Prostate gland (tissue), 2 donors: ENCODE measurements at regions not wholly inside any gene's neighbourhood (a gene's known extent, or its start where the extent isn't known, plus 50 kb on each side); places are given as distances from the start of the nearest gene placed in this dataset.

Source experiments
- DNase-seq: peaks from one replicate; pipeline ENCODE4 v3.0.0-alpha.2; 2019; ENCODE audit warnings: low spot score
- H3K27ac ChIP-seq, 2 donors: fragments of 200-600 bp; sonication (generic); 2 replicates each; pipeline ENCODE4 v1.5.1; 2017 to 2019
- H3K27me3 ChIP-seq: fragments of 200-600 bp; sonication (generic); replicated peaks from 2 replicates; pipeline ENCODE4 v1.5.1; 2019; ENCODE audit not compliant: insufficient read depth
- H3K36me3 ChIP-seq, 2 donors: fragments of 200-600 bp; sonication (generic); 1 replicate in 1 of 2; 2 replicates in 1 of 2; pipeline versions ENCODE4 v1.5.1 to v1.8.1; 2017 to 2019
- H3K4me1 ChIP-seq: fragments of 200-600 bp; sonication (generic); replicated peaks from 2 replicates; pipeline ENCODE4 v1.5.1; 2019
- H3K4me3 ChIP-seq, 2 donors: fragments of 200-600 bp; sonication (generic); 2 replicates each; pipeline ENCODE4 v1.5.1; 2017 to 2019
- H3K9me3 ChIP-seq: fragments of 200-600 bp; sonication (generic); 2 replicates; pipeline ENCODE4 v1.5.1; 2017
- POLR2A ChIP-seq: fragments of 450-650 bp; IDR thresholded peaks from one replicate; pipeline ENCODE4 v1.6.1; 2016; ENCODE audit warnings: antibody characterized with exemption, mild to moderate bottlenecking
- POLR2AphosphoS5 ChIP-seq: sonication (generic); formaldehyde crosslinking; IDR thresholded peaks from one replicate; pipeline ENCODE4 v1.6.1; 2017; ENCODE audit warnings: antibody characterized with exemption
- WGBS: methylation state at CpG from one replicate; pipeline ENCODE4 v1.1.5; 2018; 5-methylcytosine and 5-hydroxymethylcytosine counted together
- intact Hi-C: fragments of 100-400 bp; cut with DNase I; formaldehyde crosslinking; loops from one replicate; pipeline ENCODE4 v1.14.2; 2022
- TF ChIP-seq, protein P1 (sequence below), 4 experiments: fragments of 200-600 bp in 2 of 4; fragments of 450-650 bp in 2 of 4; sonication (generic) in 2 of 4; IDR thresholded peaks; 1 replicate in 3 of 4; 2 replicates in 1 of 4; pipeline ENCODE4 v1.5.1; 2016 to 2019; ENCODE audit warnings: antibody characterized with exemption in 4 of 4, mild to moderate bottlenecking in 2 of 4, moderate library complexity in 2 of 4

GRCh38 chr12:38392554-38393144 is 76.1 kb downstream of the ALG10B start:
- no peak for TF ChIP-seq POLR2A
- no peak for TF ChIP-seq POLR2AphosphoS5
- TF ChIP-seq, protein P1, sequence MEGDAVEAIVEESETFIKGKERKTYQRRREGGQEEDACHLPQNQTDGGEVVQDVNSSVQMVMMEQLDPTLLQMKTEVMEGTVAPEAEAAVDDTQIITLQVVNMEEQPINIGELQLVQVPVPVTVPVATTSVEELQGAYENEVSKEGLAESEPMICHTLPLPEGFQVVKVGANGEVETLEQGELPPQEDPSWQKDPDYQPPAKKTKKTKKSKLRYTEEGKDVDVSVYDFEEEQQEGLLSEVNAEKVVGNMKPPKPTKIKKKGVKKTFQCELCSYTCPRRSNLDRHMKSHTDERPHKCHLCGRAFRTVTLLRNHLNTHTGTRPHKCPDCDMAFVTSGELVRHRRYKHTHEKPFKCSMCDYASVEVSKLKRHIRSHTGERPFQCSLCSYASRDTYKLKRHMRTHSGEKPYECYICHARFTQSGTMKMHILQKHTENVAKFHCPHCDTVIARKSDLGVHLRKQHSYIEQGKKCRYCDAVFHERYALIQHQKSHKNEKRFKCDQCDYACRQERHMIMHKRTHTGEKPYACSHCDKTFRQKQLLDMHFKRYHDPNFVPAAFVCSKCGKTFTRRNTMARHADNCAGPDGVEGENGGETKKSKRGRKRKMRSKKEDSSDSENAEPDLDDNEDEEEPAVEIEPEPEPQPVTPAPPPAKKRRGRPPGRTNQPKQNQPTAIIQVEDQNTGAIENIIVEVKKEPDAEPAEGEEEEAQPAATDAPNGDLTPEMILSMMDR (IDR thresholded peaks at IDR 0.05): no peak
- intact Hi-C loops: no loop called here
- no peak overlapping the region for H3K27ac ChIP-seq
- H3K4me1 ChIP-seq: no peaks in the 10 kb centered on the region
- no peak overlapping the region for H3K4me3 ChIP-seq
- DNase-seq: no peak
- 63% methylated on average over 5 of the region's 5 CpGs for WGBS
- no peaks in the 10 kb centered on the region for H3K27me3 ChIP-seq
- no peaks in the 10 kb centered on the region for H3K36me3 ChIP-seq
- H3K9me3 ChIP-seq: no peaks in the 10 kb centered on the region

GRCh38 chr12:38399711-38400206 is 83.2 kb downstream of the ALG10B start:
- WGBS: 72% methylated on average over 2 of the region's 2 CpGs
- TF ChIP-seq POLR2AphosphoS5 (no peak), POLR2A (no peak)
- intact Hi-C loops: no loop called here
- no peaks in the 10 kb centered on the region for H3K36me3 ChIP-seq
- no peaks in the 10 kb centered on the region for H3K27me3 ChIP-seq
- H3K9me3 ChIP-seq: no peaks in the 10 kb centered on the region
- no peak for DNase-seq
- H3K4me1 ChIP-seq: no peaks in the 10 kb centered on the region
- no peak overlapping the region for H3K4me3 ChIP-seq
- H3K27ac ChIP-seq: no peak overlapping the region

- intact Hi-C loops: no loop called here
- TF ChIP-seq, protein P1 (IDR thresholded peaks at IDR 0.05): no peak
- TF ChIP-seq POLR2AphosphoS5 (no peak), POLR2A (no peak)
Observed at GRCh38 chr12:38402811-38403210, 86.2 kb downstream of the ALG10B start.

DNA sequence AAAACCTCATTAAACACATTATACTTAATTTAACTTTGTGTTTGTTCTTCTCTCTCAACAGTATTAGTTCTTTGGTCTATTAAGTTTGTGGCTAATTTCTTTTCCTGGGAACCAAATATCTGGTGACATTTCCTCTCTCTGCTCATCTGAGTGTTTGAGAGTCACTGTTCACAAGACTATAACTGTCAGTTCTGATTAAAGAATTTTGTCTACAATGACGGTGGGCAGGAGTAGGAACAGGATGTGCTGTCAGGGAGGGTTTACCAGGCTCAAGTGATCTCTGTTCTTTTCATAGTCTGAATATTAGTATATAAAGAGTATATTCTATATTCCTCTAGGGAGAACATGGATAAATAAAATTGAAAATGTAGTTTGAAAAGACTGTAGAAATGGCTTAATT is 92.9 kb downstream of the ALG10B start:
- no peaks in the 10 kb centered on the region for H3K9me3 ChIP-seq
- WGBS: 0% methylated on average over 1 of the region's 1 CpG
- H3K4me1 ChIP-seq: no peaks in the 10 kb centered on the region
- no peak overlapping the region for H3K4me3 ChIP-seq
- no peak overlapping the region for H3K27ac ChIP-seq
- H3K27me3 ChIP-seq: no peaks in the 10 kb centered on the region
- H3K36me3 ChIP-seq: no peaks in the 10 kb centered on the region
- TF ChIP-seq POLR2A (no peak), POLR2AphosphoS5 (no peak)
- intact Hi-C loops: no loop called here
- DNase-seq: no peak

More at GRCh38 chr12:38402811-38403210, 86.2 kb downstream of the ALG10B start:
- DNase-seq: no peak
- Histone ChIP-seq H3K4me3 (no peak overlapping the region), H3K36me3 (no peaks in the 10 kb centered on the region), H3K27me3 (no peaks in the 10 kb centered on the region), H3K4me1 (no peaks in the 10 kb centered on the region), H3K27ac (no peak overlapping the region), H3K9me3 (no peaks in the 10 kb centered on the region)

DNA sequence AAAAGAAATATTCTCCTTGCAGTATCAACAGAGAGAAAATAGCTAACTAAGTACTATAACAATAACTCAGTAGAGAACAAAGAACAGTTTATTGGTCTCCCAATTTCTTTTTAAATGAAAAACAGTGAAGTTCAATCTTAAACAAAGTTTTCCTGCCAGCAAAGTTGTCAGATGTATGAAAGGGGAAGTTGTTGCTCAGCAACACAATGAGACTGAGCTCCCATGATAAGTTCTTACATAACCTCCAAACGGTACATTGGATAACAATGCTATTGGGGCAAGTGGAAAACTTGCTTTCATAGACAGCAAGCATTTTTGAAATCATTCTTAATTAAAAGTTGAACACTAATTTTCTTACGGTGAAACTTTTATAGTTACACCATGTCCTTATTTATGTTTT is 94.9 kb downstream of the ALG10B start:
- Histone ChIP-seq H3K36me3 (no peaks in the 10 kb centered on the region), H3K27ac (no peak overlapping the region), H3K4me3 (no peak overlapping the region), H3K4me1 (no peaks in the 10 kb centered on the region), H3K9me3 (no peaks in the 10 kb centered on the region), H3K27me3 (no peaks in the 10 kb centered on the region)
- WGBS: 44% methylated on average over 2 of the region's 2 CpGs
- no peak for DNase-seq
- intact Hi-C loops: no loop called here
- TF ChIP-seq, protein P1 (IDR thresholded peaks at IDR 0.05): no peak
- TF ChIP-seq POLR2AphosphoS5: no peak
- no peak for TF ChIP-seq POLR2A

- no peaks in the 10 kb centered on the region for H3K27me3 ChIP-seq
- no peaks in the 10 kb centered on the region for H3K4me1 ChIP-seq
- no peak overlapping the region for H3K27ac ChIP-seq
- no peak overlapping the region for H3K4me3 ChIP-seq
- no peaks in the 10 kb centered on the region for H3K36me3 ChIP-seq
- intact Hi-C loops: no loop called here
- no peak for DNase-seq
- TF ChIP-seq POLR2AphosphoS5: no peak
- TF ChIP-seq, protein P1 (IDR thresholded peaks at IDR 0.05): no peak
- no peak for TF ChIP-seq POLR2A
- no peaks in the 10 kb centered on the region for H3K9me3 ChIP-seq
Observed at GRCh38 chr12:38411946-38412345, 95.4 kb downstream of the ALG10B start.
